ENCODE measurements at regions not wholly inside any gene's neighbourhood (a gene's known extent, or its start where the extent isn't known, plus 50 kb on each side); places are given as distances from the start of the nearest gene placed in this dataset.

- TF ChIP-seq CTCF (IDR thresholded peaks at IDR 0.05; ENCODE audit: borderline replicate concordance, extremely low read depth, low read length, poor library complexity, severe bottlenecking) (no peak), EZH2 (IDR thresholded peaks at IDR 0.05; ENCODE audit: borderline replicate concordance, low read depth, low read length, severe bottlenecking) (no peak)
- peaks cover 48% of the 10 kb centered on the region for H3K27me3 ChIP-seq (ENCODE audit: insufficient read depth, low read length, poor library complexity)
These were observed 153.3 kb upstream of the ETS2 start for GRCh38 chr21:38652396-38652795.

GRCh38 chr21:38654580-38654979 is 151.1 kb upstream of the ETS2 start:
- no peak for TF ChIP-seq CTCF (IDR thresholded peaks at IDR 0.05; ENCODE audit: borderline replicate concordance, extremely low read depth, low read length, poor library complexity, severe bottlenecking)
- no peak for TF ChIP-seq EZH2 (IDR thresholded peaks at IDR 0.05; ENCODE audit: borderline replicate concordance, low read depth, low read length, severe bottlenecking)
- no peak overlapping the region for H3K9ac ChIP-seq (ENCODE audit: low read depth, low read length)
- no peak overlapping the region for H3K4me2 ChIP-seq (ENCODE audit: insufficient read depth, low read length)
- no peaks in the 10 kb centered on the region for H3K4me1 ChIP-seq (ENCODE audit: insufficient read depth, low read length)
- no peaks in the 10 kb centered on the region for H3K9me3 ChIP-seq (ENCODE audit: insufficient read depth, low read length, severe bottlenecking)
- H3K4me3 ChIP-seq (ENCODE audit: low read depth in 1 of 2, low read length in 2 of 2), result no peak overlapping the region
- no peak overlapping the region for H2AFZ ChIP-seq (ENCODE audit: low read depth, low read length)
- no peak overlapping the region for H3K27ac ChIP-seq (ENCODE audit: low read length)
- no peak for DNase-seq
- peaks cover 43% of the 10 kb centered on the region for H3K27me3 ChIP-seq (ENCODE audit: insufficient read depth, low read length, poor library complexity)
- H4K20me1 ChIP-seq (ENCODE audit: insufficient read depth, low read length), result no peaks in the 10 kb centered on the region
- ATAC-seq (ENCODE audit: insufficient read depth, low read depth), result no peak
- H3K79me2 ChIP-seq (ENCODE audit: insufficient read depth, low read length), result no peaks in the 10 kb centered on the region
- H3K36me3 ChIP-seq (ENCODE audit: insufficient read depth, low read length), result no peaks in the 10 kb centered on the region

More at GRCh38 chr21:38652396-38652795, 153.3 kb upstream of the ETS2 start:
- no peaks in the 10 kb centered on the region for H3K79me2 ChIP-seq (ENCODE audit: insufficient read depth, low read length)
- H3K4me1 ChIP-seq (ENCODE audit: insufficient read depth, low read length), result no peaks in the 10 kb centered on the region
- H3K4me3 ChIP-seq (ENCODE audit: low read depth in 1 of 2, low read length in 2 of 2), result no peak overlapping the region
- no peak overlapping the region for H3K9ac ChIP-seq (ENCODE audit: low read depth, low read length)
- no peak overlapping the region for H3K27ac ChIP-seq (ENCODE audit: low read length)
- ATAC-seq (ENCODE audit: insufficient read depth, low read depth) (no peak), DNase-seq (no peak)
- no peaks in the 10 kb centered on the region for H3K9me3 ChIP-seq (ENCODE audit: insufficient read depth, low read length, severe bottlenecking)
- H4K20me1 ChIP-seq (ENCODE audit: insufficient read depth, low read length), result no peaks in the 10 kb centered on the region
- no peak overlapping the region for H2AFZ ChIP-seq (ENCODE audit: low read depth, low read length)
- H3K4me2 ChIP-seq (ENCODE audit: insufficient read depth, low read length), result no peak overlapping the region
- no peaks in the 10 kb centered on the region for H3K36me3 ChIP-seq (ENCODE audit: insufficient read depth, low read length)

GRCh38 chr21:38658511-38658910 is 147.2 kb upstream of the ETS2 start:
- Histone ChIP-seq H3K9ac (ENCODE audit: low read depth, low read length) (no peak overlapping the region), H3K79me2 (ENCODE audit: insufficient read depth, low read length) (no peaks in the 10 kb centered on the region), H3K27ac (ENCODE audit: low read length) (no peak overlapping the region), H3K36me3 (ENCODE audit: insufficient read depth, low read length) (no peaks in the 10 kb centered on the region), H3K4me1 (ENCODE audit: insufficient read depth, low read length) (no peaks in the 10 kb centered on the region), H3K9me3 (ENCODE audit: insufficient read depth, low read length, severe bottlenecking) (no peaks in the 10 kb centered on the region), H3K4me3 (ENCODE audit: low read depth in 1 of 2, low read length in 2 of 2) (no peak overlapping the region), H4K20me1 (ENCODE audit: insufficient read depth, low read length) (no peaks in the 10 kb centered on the region), H3K4me2 (ENCODE audit: insufficient read depth, low read length) (no peak overlapping the region), H3K27me3 (ENCODE audit: insufficient read depth, low read length, poor library complexity) (peaks cover 47% of the 10 kb centered on the region), H2AFZ (ENCODE audit: low read depth, low read length) (no peak overlapping the region)
- ATAC-seq (ENCODE audit: insufficient read depth, low read depth) (no peak), DNase-seq (no peak)
- no peak for TF ChIP-seq EZH2 (IDR thresholded peaks at IDR 0.05; ENCODE audit: borderline replicate concordance, low read depth, low read length, severe bottlenecking)
- no peak for TF ChIP-seq CTCF (IDR thresholded peaks at IDR 0.05; ENCODE audit: borderline replicate concordance, extremely low read depth, low read length, poor library complexity, severe bottlenecking)

- Histone ChIP-seq H3K4me3 (ENCODE audit: low read depth in 1 of 2, low read length in 2 of 2) (no peak overlapping the region), H3K27me3 (ENCODE audit: insufficient read depth, low read length, poor library complexity) (peaks cover 42% of the 10 kb centered on the region), H3K4me1 (ENCODE audit: insufficient read depth, low read length) (no peaks in the 10 kb centered on the region), H3K4me2 (ENCODE audit: insufficient read depth, low read length) (no peak overlapping the region), H3K27ac (ENCODE audit: low read length) (no peak overlapping the region), H3K79me2 (ENCODE audit: insufficient read depth, low read length) (no peaks in the 10 kb centered on the region), H3K36me3 (ENCODE audit: insufficient read depth, low read length) (no peaks in the 10 kb centered on the region), H2AFZ (ENCODE audit: low read depth, low read length) (no peak overlapping the region), H4K20me1 (ENCODE audit: insufficient read depth, low read length) (no peaks in the 10 kb centered on the region), H3K9ac (ENCODE audit: low read depth, low read length) (no peak overlapping the region), H3K9me3 (ENCODE audit: insufficient read depth, low read length, severe bottlenecking) (no peaks in the 10 kb centered on the region)
- ATAC-seq (ENCODE audit: insufficient read depth, low read depth), result no peak
- no peak for DNase-seq
- no peak for TF ChIP-seq EZH2 (IDR thresholded peaks at IDR 0.05; ENCODE audit: borderline replicate concordance, low read depth, low read length, severe bottlenecking)
- TF ChIP-seq CTCF (IDR thresholded peaks at IDR 0.05; ENCODE audit: borderline replicate concordance, extremely low read depth, low read length, poor library complexity, severe bottlenecking), result no peak
These were observed 145.8 kb upstream of the ETS2 start for GRCh38 chr21:38659936-38660332.

Measured in DND-41 (cell line).